ENCODE measurements at regions not wholly inside any gene's neighbourhood (a gene's known extent, or its start where the extent isn't known, plus 50 kb on each side); places are given as distances from the start of the nearest gene placed in this dataset.

- TF ChIP-seq CTCF (IDR thresholded peaks at IDR 0.05; ENCODE audit: low read depth, low read length, missing input control), result no peak
- TF ChIP-seq REST (IDR thresholded peaks at IDR 0.05), result no peak
- TF ChIP-seq RAD21 (IDR thresholded peaks at IDR 0.05), result no peak
- TF ChIP-seq MAX (IDR thresholded peaks at IDR 0.05), result no peak
- TF ChIP-seq ATF3 (IDR thresholded peaks at IDR 0.05), result no peak
- no peak for TF ChIP-seq RXRA (IDR thresholded peaks at IDR 0.05)
- TF ChIP-seq ZBTB33 (IDR thresholded peaks at IDR 0.05), result no peak
- TF ChIP-seq HNF4G (IDR thresholded peaks at IDR 0.05), result no peak
- no peak for TF ChIP-seq SP1 (IDR thresholded peaks at IDR 0.05)
- no peak for TF ChIP-seq YY1 (IDR thresholded peaks at IDR 0.05)
- no peak for TF ChIP-seq TAF1 (conservative IDR thresholded peaks at IDR 0.05)
- TF ChIP-seq GABPA (IDR thresholded peaks at IDR 0.05 in 1 of 2, conservative IDR thresholded peaks at IDR 0.05 in 1 of 2), result no peak
- no peak for TF ChIP-seq NR2F2 (IDR thresholded peaks at IDR 0.05)
Measured at GRCh38 chr2:223537115-223537514, 65.0 kb downstream of the SCG2 start.

All from liver (tissue), 3 donors.